OCI-LY7 (cell line): ENCODE measurements at regions not wholly inside any gene's neighbourhood (a gene's known extent, or its start where the extent isn't known, plus 50 kb on each side); places are given as distances from the start of the nearest gene placed in this dataset.
"Not testable (repeated sequence)": the region's sequence is repeated elsewhere in the genome, so short reads cannot be mapped to it uniquely, and the experiment has no call there.

Experiments used
- BruUV-seq: library from RNA; stranded (reverse); fragments of 400-500 nt; replicated peaks from 2 replicates; lab custom pipeline; 2021; lab: Mats Ljungman, UMichigan
- CTCF ChIA-PET: fragments of 300-600 bp; sonication (Branson Sonifier 250); formaldehyde crosslinking; loops from one replicate; lab custom pipeline; 2022; ENCODE audit warnings: antibody characterized with exemption; ENCODE audit not compliant: unreplicated experiment; lab: Charles Lee
- POLR2A ChIA-PET: fragments of 300-600 bp; sonication (Branson Sonifier 250); formaldehyde crosslinking; loops from one replicate; lab custom pipeline; 2022; ENCODE audit warnings: antibody characterized with exemption; lab: Charles Lee
- DNase-seq: peaks from one replicate; pipeline ENCODE4 v3.0.0-alpha.2; 2015; ENCODE audit warnings: low spot score
- H2AFZ ChIP-seq: fragments of 200-600 bp; sonication (generic), shearing (Covaris generic); 2 replicates; pipeline ENCODE4 v1.6.1; 2014; ENCODE audit warnings: mild to moderate bottlenecking, antibody characterized with exemption, low read length, moderate library complexity
- H3K27ac ChIP-seq: fragments of 200-600 bp; sonication (generic); 2 replicates; pipeline ENCODE4 v1.5.1; 2014; ENCODE audit warnings: mixed run types, low read depth, mild to moderate bottlenecking, moderate library complexity, low read length, inconsistent platforms; ENCODE audit not compliant: poor library complexity, severe bottlenecking
- H3K36me3 ChIP-seq: fragments of 200-600 bp; sonication (generic); 2 replicates; pipeline ENCODE4 v1.6.1; 2014; ENCODE audit warnings: mild to moderate bottlenecking, antibody characterized with exemption, low read length, moderate library complexity, mixed read lengths; ENCODE audit not compliant: insufficient read depth
- H3K4me1 ChIP-seq: fragments of 200-600 bp; sonication (generic); 2 replicates; pipeline ENCODE4 v1.5.1; 2014; ENCODE audit warnings: mild to moderate bottlenecking, low read length; ENCODE audit not compliant: insufficient read depth, poor library complexity, severe bottlenecking
- H3K4me2 ChIP-seq: fragments of 200-600 bp; sonication (generic); 2 replicates; pipeline ENCODE4 v1.6.1; 2014; ENCODE audit warnings: mild to moderate bottlenecking, low read length
- H3K4me3 ChIP-seq: fragments of 200-600 bp; sonication (generic); 2 replicates; pipeline ENCODE4 v1.5.1; 2014; ENCODE audit warnings: mild to moderate bottlenecking, low read depth, low read length; ENCODE audit not compliant: poor library complexity, severe bottlenecking
- H3K79me2 ChIP-seq: fragments of 200-600 bp; sonication (generic); 2 replicates; pipeline ENCODE4 v1.6.1; 2016; ENCODE audit warnings: low read depth, mild to moderate bottlenecking, low read length, moderate library complexity, mixed read lengths; ENCODE audit not compliant: insufficient read depth
- H3K9me2 ChIP-seq: fragments of 200-600 bp; sonication (generic); 2 replicates; pipeline ENCODE4 v1.6.1; 2016; ENCODE audit warnings: mild to moderate bottlenecking, low read length, mixed read lengths; ENCODE audit not compliant: insufficient read depth
- H3K9me3 ChIP-seq: fragments of 200-600 bp; sonication (generic); 2 replicates; pipeline ENCODE4 v1.6.1; 2014; ENCODE audit warnings: mild to moderate bottlenecking, mixed run types, low read length, mixed read lengths
- H4K20me1 ChIP-seq: fragments of 200-600 bp; sonication (generic); 2 replicates; pipeline ENCODE4 v1.6.1; 2014; ENCODE audit warnings: mild to moderate bottlenecking, antibody characterized with exemption, low read length, moderate library complexity, mixed read lengths; ENCODE audit not compliant: insufficient read depth
- CTCF ChIP-seq: fragments of 200-600 bp; sonication (generic); conservative IDR thresholded peaks from 2 replicates; pipeline ENCODE4 v1.5.1; 2014; ENCODE audit warnings: mild to moderate bottlenecking, antibody characterized with exemption, low read length, moderate library complexity, mixed read lengths
- EZH2phosphoT487 ChIP-seq: fragments of 200-600 bp; sonication (generic); IDR thresholded peaks from 2 replicates; pipeline ENCODE4 v1.6.1; 2018; ENCODE audit warnings: low read depth, borderline replicate concordance, mild to moderate bottlenecking, mixed run types, antibody characterized with exemption, low read length, moderate library complexity, mixed read lengths
- intact Hi-C: fragments of 100-400 bp; cut with micrococcal nuclease; formaldehyde crosslinking; loops from one replicate; pipeline ENCODE4 v1.10.0; 2022; ENCODE audit not compliant: unreplicated experiment

DNA sequence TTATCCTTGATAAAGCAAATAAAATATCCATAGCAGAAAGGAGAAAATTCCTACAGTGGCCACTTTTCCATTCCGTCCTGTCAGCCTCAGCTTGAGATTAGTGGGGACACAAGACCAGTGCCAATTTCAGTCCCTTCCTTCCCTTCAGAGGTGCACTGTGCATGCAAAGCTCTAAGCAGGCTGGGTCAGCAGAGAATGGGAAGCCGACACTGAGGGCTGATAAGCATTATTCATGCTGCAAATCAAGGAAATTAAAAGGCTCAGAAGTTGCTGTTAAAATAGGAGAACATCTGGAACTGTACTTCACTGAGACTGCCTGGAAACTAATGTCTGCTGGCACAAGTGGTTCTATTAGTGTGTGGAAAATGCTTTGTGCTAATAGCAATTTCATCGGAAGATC, 534.3 kb downstream of the ADCYAP1 start:
- no peak overlapping the region for H3K4me3 ChIP-seq
- H3K4me1 ChIP-seq = no peaks in the 10 kb centered on the region
- no peak overlapping the region for H2AFZ ChIP-seq
- H3K27ac ChIP-seq = no peak overlapping the region
- H3K9me2 ChIP-seq = no peaks in the 10 kb centered on the region
- no TSS peak for BruUV-seq
- H3K4me2 ChIP-seq = no peak overlapping the region
- no peak for TF ChIP-seq EZH2phosphoT487
- TF ChIP-seq CTCF = no peak
- POLR2A ChIA-PET = no interaction called here
- no peaks in the 10 kb centered on the region for H3K79me2 ChIP-seq
- H3K36me3 ChIP-seq = no peaks in the 10 kb centered on the region
- CTCF ChIA-PET = no interaction called here
- intact Hi-C loops = no loop called here
- DNase-seq = no peak
- H3K9me3 ChIP-seq = no peaks in the 10 kb centered on the region
- no peaks in the 10 kb centered on the region for H4K20me1 ChIP-seq

DNA sequence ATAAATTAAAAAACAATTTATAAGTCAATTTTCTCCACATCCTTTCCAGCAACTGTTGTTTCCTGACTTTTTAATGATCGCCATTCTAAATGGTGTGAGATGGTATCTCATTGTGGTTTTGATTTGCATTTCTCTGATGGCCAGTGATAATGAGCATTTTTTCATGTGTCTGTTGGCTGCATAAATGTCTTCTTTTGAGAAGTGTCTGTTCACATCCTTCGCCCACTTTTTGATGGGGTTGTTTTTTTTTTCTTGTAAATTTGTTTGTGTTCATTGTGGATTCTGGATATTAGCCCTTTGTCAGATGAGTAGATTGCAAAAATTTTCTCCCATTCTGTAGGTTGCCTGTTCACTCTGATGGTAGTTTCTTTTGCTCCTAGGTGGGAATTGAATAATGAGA, 539.4 kb downstream of the ADCYAP1 start:
- H3K79me2 ChIP-seq, H2AFZ ChIP-seq, H3K4me2 ChIP-seq, H3K9me3 ChIP-seq, DNase-seq, H3K4me1 ChIP-seq, BruUV-seq, H3K36me3 ChIP-seq, H3K9me2 ChIP-seq, H3K27ac ChIP-seq, H4K20me1 ChIP-seq, CTCF ChIA-PET, intact Hi-C loops, POLR2A ChIA-PET, H3K4me3 ChIP-seq: not testable (repeated sequence)

- TF ChIP-seq EZH2phosphoT487 (no peak), CTCF (no peak)
- BruUV-seq = no TSS peak
- no peaks in the 10 kb centered on the region for H3K9me2 ChIP-seq
- no peaks in the 10 kb centered on the region for H3K36me3 ChIP-seq
- no peaks in the 10 kb centered on the region for H3K9me3 ChIP-seq
- ChIA-PET CTCF (no interaction called here), POLR2A (interaction anchor here (0.6 kb wide), 1 partner anchor 10 kb away, joined by 3 read pairs; no protein-coding TSS in a partner anchor)
- intact Hi-C loops = no loop called here
- H3K79me2 ChIP-seq = no peaks in the 10 kb centered on the region
- no peak for DNase-seq
- H2AFZ ChIP-seq = no peak overlapping the region
- no peaks in the 10 kb centered on the region for H3K4me1 ChIP-seq
- H4K20me1 ChIP-seq = no peaks in the 10 kb centered on the region
- H3K4me3 ChIP-seq = no peak overlapping the region
- H3K4me2 ChIP-seq = no peak overlapping the region
- no peak overlapping the region for H3K27ac ChIP-seq
These were observed 542.1 kb downstream of the ADCYAP1 start for GRCh38 chr18:1446765-1447164.
